Neural crest cell (in vitro differentiated cells): ENCODE measurements at regions not wholly inside any gene's neighbourhood (a gene's known extent, or its start where the extent isn't known, plus 50 kb on each side); places are given as distances from the start of the nearest gene placed in this dataset.

Source experiments
- DNase-seq: peaks from one replicate; pipeline ENCODE4 v3.0.0; 2021; ENCODE audit warnings: low read depth, mixed read lengths, low spot score
- H3K27ac Mint-ChIP-seq: one replicate; pipeline ENCODE4 v1.8.0; 2021; ENCODE audit warnings: mild to moderate bottlenecking, mixed read lengths; ENCODE audit not compliant: unreplicated experiment
- H3K27me3 Mint-ChIP-seq: 2 replicates; pipeline ENCODE4 v1.8.0; 2021; ENCODE audit warnings: low read depth, mild to moderate bottlenecking, mixed read lengths
- H3K36me3 Mint-ChIP-seq: 2 replicates; pipeline ENCODE4 v1.8.0; 2021; ENCODE audit warnings: low read depth, mild to moderate bottlenecking, mixed read lengths
- H3K4me1 Mint-ChIP-seq: 2 replicates; pipeline ENCODE4 v1.8.0; 2021; ENCODE audit warnings: mixed read lengths
- H3K4me3 Mint-ChIP-seq: one replicate; pipeline ENCODE4 v1.8.0; 2021; ENCODE audit warnings: mild to moderate bottlenecking, mixed read lengths
- H3K9me3 Mint-ChIP-seq: 2 replicates; pipeline ENCODE4 v1.8.0; 2021; ENCODE audit warnings: mixed read lengths
- TF ChIP-seq, protein P1 (sequence below): fragments of 200-600 bp; sonication (generic); conservative IDR thresholded peaks from 2 replicates; pipeline ENCODE4 v1.5.0; 2021; ENCODE audit warnings: antibody characterized with exemption, mild to moderate bottlenecking

DNA sequence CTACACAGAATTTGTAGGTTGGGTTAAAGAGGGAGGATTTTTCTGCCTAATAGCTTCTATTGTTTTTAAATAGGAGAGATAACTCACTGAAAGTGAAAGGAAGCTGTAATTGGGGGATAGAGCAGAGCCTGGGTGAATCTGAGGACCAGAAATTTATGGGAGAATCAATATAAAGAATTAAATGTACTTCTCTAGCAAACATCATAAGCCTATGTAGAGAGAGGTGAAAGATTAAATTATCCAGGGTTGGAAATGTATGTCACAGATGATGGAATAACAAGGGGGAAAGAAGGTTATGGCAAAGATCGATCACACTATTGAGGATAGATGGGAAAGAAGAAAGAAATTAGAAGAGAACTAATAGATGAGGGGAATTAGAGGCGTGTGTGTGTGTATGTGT is 104.4 kb upstream of the DCAF8L1 start:
- Mint-ChIP-seq H3K9me3 (peaks cover 6% of the 10 kb centered on the region), H3K4me1 (no peaks in the 10 kb centered on the region), H3K27me3 (peaks cover 2% of the 10 kb centered on the region), H3K4me3 (no peak overlapping the region), H3K36me3 (no peaks in the 10 kb centered on the region), H3K27ac (no peak overlapping the region)
- no peak for DNase-seq
- TF ChIP-seq, protein P1, sequence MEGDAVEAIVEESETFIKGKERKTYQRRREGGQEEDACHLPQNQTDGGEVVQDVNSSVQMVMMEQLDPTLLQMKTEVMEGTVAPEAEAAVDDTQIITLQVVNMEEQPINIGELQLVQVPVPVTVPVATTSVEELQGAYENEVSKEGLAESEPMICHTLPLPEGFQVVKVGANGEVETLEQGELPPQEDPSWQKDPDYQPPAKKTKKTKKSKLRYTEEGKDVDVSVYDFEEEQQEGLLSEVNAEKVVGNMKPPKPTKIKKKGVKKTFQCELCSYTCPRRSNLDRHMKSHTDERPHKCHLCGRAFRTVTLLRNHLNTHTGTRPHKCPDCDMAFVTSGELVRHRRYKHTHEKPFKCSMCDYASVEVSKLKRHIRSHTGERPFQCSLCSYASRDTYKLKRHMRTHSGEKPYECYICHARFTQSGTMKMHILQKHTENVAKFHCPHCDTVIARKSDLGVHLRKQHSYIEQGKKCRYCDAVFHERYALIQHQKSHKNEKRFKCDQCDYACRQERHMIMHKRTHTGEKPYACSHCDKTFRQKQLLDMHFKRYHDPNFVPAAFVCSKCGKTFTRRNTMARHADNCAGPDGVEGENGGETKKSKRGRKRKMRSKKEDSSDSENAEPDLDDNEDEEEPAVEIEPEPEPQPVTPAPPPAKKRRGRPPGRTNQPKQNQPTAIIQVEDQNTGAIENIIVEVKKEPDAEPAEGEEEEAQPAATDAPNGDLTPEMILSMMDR, result no peak

DNA sequence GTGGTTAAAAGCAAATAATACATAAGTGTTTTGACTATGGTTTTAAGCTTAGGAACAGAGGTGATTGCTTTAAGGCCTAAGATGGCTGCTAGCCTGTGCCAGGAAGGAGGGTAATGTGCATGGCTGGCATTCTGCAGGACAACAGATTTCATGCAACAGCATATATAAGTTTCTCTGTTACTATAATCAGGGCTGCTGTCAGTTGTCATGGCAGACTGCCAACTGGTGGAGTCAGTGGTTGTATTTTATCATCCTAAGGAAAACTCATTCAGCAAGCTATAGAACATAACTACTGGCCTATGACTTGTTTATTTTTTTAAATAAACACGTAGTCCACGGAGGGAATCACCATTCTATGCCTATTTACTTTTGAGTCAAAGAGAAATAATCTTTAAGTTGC is 77.7 kb upstream of the DCAF8L1 start:
- Mint-ChIP-seq H3K9me3 (no peaks in the 10 kb centered on the region), H3K36me3 (no peaks in the 10 kb centered on the region), H3K4me1 (no peaks in the 10 kb centered on the region), H3K4me3 (no peak overlapping the region), H3K27me3 (no peaks in the 10 kb centered on the region), H3K27ac (no peak overlapping the region)
- TF ChIP-seq, protein P1, result no peak
- no peak for DNase-seq

DNA sequence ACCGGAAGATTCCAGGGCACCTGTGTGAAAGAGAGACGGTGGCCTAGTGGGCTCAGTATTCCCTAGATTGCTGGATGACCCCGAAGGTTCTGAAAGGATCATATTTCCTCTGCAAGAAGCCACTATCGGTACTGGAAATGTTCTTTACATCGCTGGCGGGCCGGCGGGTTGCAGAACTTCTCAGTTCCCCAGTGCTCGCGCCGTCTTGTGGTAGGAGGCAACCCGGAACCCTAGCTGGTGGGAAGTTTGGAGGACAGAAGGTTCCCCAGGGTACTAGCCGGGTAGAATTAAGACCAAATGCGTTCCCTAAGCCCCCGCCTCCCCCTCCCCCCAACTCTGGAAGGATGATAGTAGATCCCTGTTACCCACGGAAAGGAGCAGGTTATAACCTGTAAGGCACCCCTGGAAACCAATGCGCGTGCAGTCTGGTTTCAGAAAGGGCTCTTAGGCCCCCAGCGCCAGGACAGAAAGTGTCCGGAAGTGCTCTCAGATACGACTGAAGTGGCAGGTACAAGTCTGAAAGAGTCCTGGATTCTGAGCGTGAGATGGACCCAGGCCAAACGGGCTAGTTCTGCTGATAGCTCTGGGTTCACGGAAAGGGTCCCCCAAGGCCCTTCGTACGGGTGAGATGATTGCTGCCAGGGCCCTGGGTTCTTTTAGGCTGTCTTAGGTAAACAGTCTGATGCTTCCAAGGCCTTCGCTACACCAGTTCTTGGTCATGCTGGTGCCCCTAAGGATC is 61.7 kb upstream of the DCAF8L1 start:
- Mint-ChIP-seq H3K4me3 (no peak overlapping the region), H3K27me3 (no peaks in the 10 kb centered on the region), H3K27ac (no peak overlapping the region), H3K36me3 (no peaks in the 10 kb centered on the region), H3K4me1 (no peaks in the 10 kb centered on the region), H3K9me3 (peaks cover 5% of the 10 kb centered on the region)
- DNase-seq, result no peak
- TF ChIP-seq, protein P1, result no peak

DNA sequence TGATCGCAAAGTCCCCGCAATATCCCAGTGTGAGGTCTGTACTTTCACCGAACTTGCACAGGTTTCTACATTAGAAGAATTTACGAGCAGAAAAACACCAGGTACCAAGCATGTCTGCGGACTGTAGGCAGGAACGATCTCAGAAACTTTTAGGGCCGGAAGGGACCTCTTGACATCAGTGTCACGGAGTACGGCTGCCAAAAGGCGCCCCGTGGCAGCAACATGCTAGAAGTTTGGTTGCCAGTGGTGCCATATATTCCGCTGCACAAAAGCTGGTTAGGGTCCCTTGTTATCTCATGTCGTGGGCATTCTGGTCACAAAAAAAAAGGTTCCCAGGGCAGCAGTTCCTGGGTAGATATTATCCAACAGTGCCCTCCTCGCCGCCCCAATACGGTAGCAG is 61.0 kb upstream of the DCAF8L1 start:
- Mint-ChIP-seq H3K27ac (no peak overlapping the region), H3K27me3 (no peaks in the 10 kb centered on the region), H3K4me3 (no peak overlapping the region), H3K36me3 (no peaks in the 10 kb centered on the region), H3K9me3 (peaks cover 10% of the 10 kb centered on the region), H3K4me1 (no peaks in the 10 kb centered on the region)
- TF ChIP-seq, protein P1, result no peak
- no peak for DNase-seq

DNA sequence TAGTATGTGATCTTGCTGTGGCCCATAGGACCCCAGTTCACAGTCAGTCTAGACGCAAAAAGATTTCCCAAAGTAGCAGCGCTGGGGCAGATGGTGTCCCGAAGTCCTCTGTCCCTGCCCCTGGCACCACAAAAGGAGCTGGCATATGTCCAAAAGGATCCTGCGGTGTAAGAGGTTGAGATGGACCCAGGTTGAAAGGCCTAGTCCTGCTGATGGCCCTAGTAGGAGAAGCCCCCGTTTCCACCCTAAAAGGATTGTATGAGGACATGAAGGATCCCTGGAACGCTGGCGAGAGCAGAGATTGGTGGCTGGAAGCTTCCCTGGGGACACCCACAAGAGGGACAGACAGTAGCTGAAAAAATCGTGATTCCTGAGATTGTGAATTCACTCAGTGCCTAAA is 58.0 kb upstream of the DCAF8L1 start:
- H3K27ac Mint-ChIP-seq, result no peak overlapping the region
- no peak for DNase-seq
- TF ChIP-seq, protein P1, result no peak
- no peaks in the 10 kb centered on the region for H3K36me3 Mint-ChIP-seq
- no peak overlapping the region for H3K4me3 Mint-ChIP-seq
- no peaks in the 10 kb centered on the region for H3K4me1 Mint-ChIP-seq
- no peaks in the 10 kb centered on the region for H3K27me3 Mint-ChIP-seq
- peaks cover 7% of the 10 kb centered on the region for H3K9me3 Mint-ChIP-seq
